Esophagus muscularis mucosa (tissue), 4 donors: ENCODE measurements at regions not wholly inside any gene's neighbourhood (a gene's known extent, or its start where the extent isn't known, plus 50 kb on each side); places are given as distances from the start of the nearest gene placed in this dataset.

Source experiments
- CTCF ChIP-seq, 3 experiments: fragments of 200-600 bp in 2 of 3; fragments of 450-650 bp in 1 of 3; sonication (generic) in 2 of 3; IDR thresholded peaks; one replicate each; pipeline ENCODE4 v1.5.1; 2017 to 2019; ENCODE audit warnings: antibody characterized with exemption in 3 of 3, mild to moderate bottlenecking in 2 of 3, moderate library complexity in 1 of 3
- EP300 ChIP-seq: sonication (generic); formaldehyde crosslinking; IDR thresholded peaks from one replicate; pipeline ENCODE4 v1.6.1; 2017; ENCODE audit warnings: antibody characterized with exemption
- POLR2AphosphoS5 ChIP-seq, 2 donors: sonication (generic); formaldehyde crosslinking; IDR thresholded peaks; one replicate each; pipeline ENCODE4 v1.6.1; 2017; ENCODE audit warnings: antibody characterized with exemption in 2 of 2

- TF ChIP-seq CTCF (IDR thresholded peaks at IDR 0.05) (no peak), EP300 (no peak), POLR2AphosphoS5 (IDR thresholded peaks at IDR 0.05) (no peak)
Observed at GRCh38 chr6:56356426-56356825, 109.0 kb upstream of the COL21A1 start.
